SU-DHL-6 (cell line): ENCODE measurements at regions not wholly inside any gene's neighbourhood (a gene's known extent, or its start where the extent isn't known, plus 50 kb on each side); places are given as distances from the start of the nearest gene placed in this dataset.

ENCODE experiments used
- H2AFZ ChIP-seq: fragments of 200-600 bp; sonication (generic); 2 replicates; pipeline ENCODE4 v1.6.1; 2014; ENCODE audit warnings: low read depth, mild to moderate bottlenecking, moderate library complexity, mixed read lengths, antibody characterized with exemption, low read length; ENCODE audit not compliant: severe bottlenecking
- H3F3A ChIP-seq: fragments of 200-600 bp; shearing (Covaris generic); 2 replicates; pipeline ENCODE4 v1.6.0; 2016; ENCODE audit warnings: antibody characterized with exemption, mild to moderate bottlenecking; ENCODE audit not compliant: insufficient read depth
- H3K27ac ChIP-seq: fragments of 200-600 bp; sonication (generic); 2 replicates; pipeline ENCODE4 v1.5.1; 2016; ENCODE audit warnings: low read depth, mild to moderate bottlenecking, low read length, moderate library complexity, mixed read lengths
- H3K27me3 ChIP-seq: fragments of 200-600 bp; sonication (generic), shearing (Covaris generic); 2 replicates; pipeline ENCODE4 v1.6.0; 2014; ENCODE audit warnings: mild to moderate bottlenecking, low read length
- H3K36me3 ChIP-seq: fragments of 200-600 bp; sonication (generic); 2 replicates; pipeline ENCODE4 v1.6.1; 2014; ENCODE audit warnings: mild to moderate bottlenecking, low read length, mixed read lengths
- H3K4me2 ChIP-seq: fragments of 300-600, 200-600 bp; shearing (Covaris generic), sonication (generic); 2 replicates; pipeline ENCODE4 v1.6.0; 2014; ENCODE audit warnings: low read length, low read depth, mild to moderate bottlenecking; ENCODE audit not compliant: poor library complexity, severe bottlenecking
- H3K4me3 ChIP-seq: fragments of 200-600 bp; sonication (generic); 2 replicates; pipeline ENCODE4 v1.5.1; 2014; ENCODE audit warnings: antibody characterized with exemption, low read length, mild to moderate bottlenecking, mixed read lengths; ENCODE audit not compliant: insufficient read depth, poor library complexity, severe bottlenecking
- H3K79me2 ChIP-seq: fragments of 200-600 bp; sonication (generic); 2 replicates; pipeline ENCODE4 v1.6.1; 2014; ENCODE audit warnings: mild to moderate bottlenecking, low read length, moderate library complexity; ENCODE audit not compliant: insufficient read depth
- H3K9ac ChIP-seq: fragments of 200-600 bp; sonication (generic); 2 replicates; pipeline ENCODE4 v1.7.0; 2014; ENCODE audit warnings: mild to moderate bottlenecking, low read length
- H3K9me2 ChIP-seq: fragments of 200-600 bp; sonication (generic); replicated peaks from 2 replicates; pipeline ENCODE4 v1.6.1; 2014; ENCODE audit warnings: low read length; ENCODE audit not compliant: insufficient read depth
- H3K9me3 ChIP-seq: fragments of 200-600 bp; sonication (generic); 2 replicates; pipeline ENCODE4 v1.6.1; 2014; ENCODE audit warnings: low read length, mixed read lengths; ENCODE audit not compliant: insufficient read depth
- H4K20me1 ChIP-seq: fragments of 200-600 bp; sonication (generic); 2 replicates; pipeline ENCODE4 v1.6.1; 2014; ENCODE audit warnings: low read depth, mild to moderate bottlenecking, antibody characterized with exemption, low read length, moderate library complexity, mixed read lengths
- CTCF ChIP-seq: fragments of 200-600 bp; sonication (generic); IDR thresholded peaks from one replicate; pipeline ENCODE4 v1.5.1; 2017; ENCODE audit warnings: antibody characterized with exemption, mild to moderate bottlenecking, low read length, moderate library complexity; ENCODE audit not compliant: insufficient read depth, poor library complexity, severe bottlenecking
- EZH2phosphoT487 ChIP-seq: fragments of 200-600 bp; sonication (generic), shearing (Covaris generic); conservative IDR thresholded peaks from 2 replicates; pipeline ENCODE4 v1.6.1; 2018; ENCODE audit warnings: mild to moderate bottlenecking, antibody characterized with exemption, low read length, moderate library complexity, mixed read lengths

- no peaks in the 10 kb centered on the region for H3K9me2 ChIP-seq
- no peak overlapping the region for H2AFZ ChIP-seq
- H3K27me3 ChIP-seq, result no peaks in the 10 kb centered on the region
- no peaks in the 10 kb centered on the region for H3F3A ChIP-seq
- no peaks in the 10 kb centered on the region for H3K79me2 ChIP-seq
- no peaks in the 10 kb centered on the region for H3K36me3 ChIP-seq
- no peak overlapping the region for H3K9ac ChIP-seq
- no peak overlapping the region for H3K4me2 ChIP-seq
- H3K4me3 ChIP-seq, result no peak overlapping the region
- no peak for TF ChIP-seq EZH2phosphoT487
- TF ChIP-seq CTCF, result no peak
- H4K20me1 ChIP-seq, result no peaks in the 10 kb centered on the region
- H3K9me3 ChIP-seq, result no peaks in the 10 kb centered on the region
- no peak overlapping the region for H3K27ac ChIP-seq
Measured at GRCh38 chr9:21708856-21709255, 93.6 kb upstream of the MTAP start.

- no peaks in the 10 kb centered on the region for H3F3A ChIP-seq
- peak; percentile 94 for TF ChIP-seq CTCF
- TF ChIP-seq EZH2phosphoT487, result no peak
- H4K20me1 ChIP-seq, result no peaks in the 10 kb centered on the region
- H3K4me2 ChIP-seq, result no peak overlapping the region
- H3K27me3 ChIP-seq, result no peaks in the 10 kb centered on the region
- H3K4me3 ChIP-seq, result no peak overlapping the region
- no peak overlapping the region for H2AFZ ChIP-seq
- no peak overlapping the region for H3K27ac ChIP-seq
- no peak overlapping the region for H3K9ac ChIP-seq
- no peaks in the 10 kb centered on the region for H3K9me3 ChIP-seq
- no peaks in the 10 kb centered on the region for H3K9me2 ChIP-seq
- H3K36me3 ChIP-seq, result no peaks in the 10 kb centered on the region
- no peaks in the 10 kb centered on the region for H3K79me2 ChIP-seq
Measured at GRCh38 chr9:21709464-21710058, 92.9 kb upstream of the MTAP start.

- Histone ChIP-seq H3K4me2 (no peak overlapping the region), H3K27ac (no peak overlapping the region), H3K36me3 (no peaks in the 10 kb centered on the region), H3K9ac (no peak overlapping the region), H4K20me1 (no peaks in the 10 kb centered on the region), H3K27me3 (no peaks in the 10 kb centered on the region), H3K9me2 (no peaks in the 10 kb centered on the region), H3F3A (no peaks in the 10 kb centered on the region), H3K4me3 (no peak overlapping the region), H3K9me3 (no peaks in the 10 kb centered on the region), H2AFZ (no peak overlapping the region), H3K79me2 (no peaks in the 10 kb centered on the region)
- TF ChIP-seq EZH2phosphoT487 (no peak), CTCF (no peak)
Measured at GRCh38 chr9:21710548-21711191, 91.8 kb upstream of the MTAP start.
